Limb (tissue), 2 donors: ENCODE measurements at regions not wholly inside any gene's neighbourhood (a gene's known extent, or its start where the extent isn't known, plus 50 kb on each side); places are given as distances from the start of the nearest gene placed in this dataset.

Experiments
- DNase-seq, 2 donors: peaks; one replicate each; pipeline ENCODE4 v3.0.0-alpha.2; 2016; ENCODE audit errors: extremely low spot score in 2 of 2

GRCh38 chr6:26214803-26215584 is 127.8 kb downstream of the HFE start:
- DNase-seq, result no peak

- DNase-seq, result peak in 1 of 2 donors; percentile 69
These were observed 128.5 kb downstream of the HFE start for GRCh38 chr6:26215585-26216358.

GRCh38 chr6:26216359-26216885 is 129.2 kb downstream of the HFE start:
- DNase-seq, result peak; percentile 87 to 98

- DNase-seq, result peak in 1 of 2 donors; percentile 91
These were observed 129.9 kb downstream of the HFE start for GRCh38 chr6:26216886-26217713.

GRCh38 chr6:26217714-26218075 is 130.5 kb downstream of the HFE start:
- peak in 1 of 2 donors; percentile 56 for DNase-seq

- no peak for DNase-seq
These were observed 131.6 kb downstream of the HFE start for GRCh38 chr6:26218824-26219223.

- no peak for DNase-seq
These were observed 133.1 kb downstream of the HFE start for GRCh38 chr6:26220145-26220970.

GRCh38 chr6:26221186-26221585 is 134.0 kb downstream of the HFE start:
- no peak for DNase-seq

GRCh38 chr6:26222571-26222970 is 135.3 kb downstream of the HFE start:
- DNase-seq, result no peak

- no peak for DNase-seq
These were observed 136.0 kb downstream of the HFE start for GRCh38 chr6:26223228-26223627.

- peak; percentile 82 to 98 for DNase-seq
These were observed 136.7 kb downstream of the HFE start for GRCh38 chr6:26223650-26224546.

- no peak for DNase-seq
These were observed 137.3 kb downstream of the HFE start for GRCh38 chr6:26224547-26224912.

GRCh38 chr6:26224940-26225847 is 138.0 kb downstream of the HFE start:
- DNase-seq, result peak; percentile 85 to 96

GRCh38 chr6:26225848-26226578 is 138.8 kb downstream of the HFE start:
- peak in 1 of 2 donors; percentile 50 for DNase-seq

GRCh38 chr6:26226579-26226967 is 138.4 kb upstream of the BTN3A2 start:
- no peak for DNase-seq

GRCh38 chr6:26230351-26230750 is 134.6 kb upstream of the BTN3A2 start:
- no peak for DNase-seq

GRCh38 chr6:26231006-26231587 is 133.9 kb upstream of the BTN3A2 start:
- DNase-seq, result no peak
